Astrocyte (in vitro differentiated cells and primary cell): ENCODE measurements at regions not wholly inside any gene's neighbourhood (a gene's known extent, or its start where the extent isn't known, plus 50 kb on each side); places are given as distances from the start of the nearest gene placed in this dataset.
"Not testable (repeated sequence)": the region's sequence is repeated elsewhere in the genome, so short reads cannot be mapped to it uniquely, and the experiment has no call there.

ENCODE experiments used
- DNase-seq: peaks from one replicate; pipeline ENCODE4 v3.0.0-alpha.2; 2010; ENCODE audit warnings: low read depth
- FAIRE-seq: peaks from 2 replicates; lab custom pipeline; 2011; peaks lifted over from hg19 to GRCh38; lab: Jason Lieb, UNC
- H2AFZ ChIP-seq: 2 replicates; pipeline ENCODE4 v1.6.0; 2012; ENCODE audit warnings: low read depth, low read length, inconsistent platforms
- H3K27ac ChIP-seq: 2 replicates; pipeline ENCODE4 v1.5.1; 2011; ENCODE audit warnings: low read depth, low read length, inconsistent platforms
- H3K27me3 ChIP-seq: 2 replicates; pipeline ENCODE4 v1.6.0; 2011; ENCODE audit warnings: low read length, inconsistent platforms; ENCODE audit not compliant: insufficient read depth
- H3K36me3 ChIP-seq: 2 replicates; pipeline ENCODE4 v1.5.1; 2011; ENCODE audit warnings: low read length, inconsistent platforms; ENCODE audit not compliant: insufficient read depth
- H3K4me1 ChIP-seq: 2 replicates; pipeline ENCODE4 v1.5.1; 2011; ENCODE audit warnings: low read length, inconsistent platforms; ENCODE audit not compliant: insufficient read depth
- H3K4me2 ChIP-seq: 2 replicates; pipeline ENCODE4 v1.6.0; 2012; ENCODE audit warnings: low read length, inconsistent platforms
- H3K4me3 ChIP-seq: 2 replicates; pipeline ENCODE4 v1.5.1; 2011; ENCODE audit warnings: low read depth, mild to moderate bottlenecking, low read length, inconsistent platforms; ENCODE audit not compliant: insufficient read depth
- H3K79me2 ChIP-seq: 2 replicates; pipeline ENCODE4 v1.6.0; 2012; ENCODE audit warnings: mild to moderate bottlenecking, low read length, inconsistent platforms; ENCODE audit not compliant: insufficient read depth
- H3K9ac ChIP-seq: 2 replicates; pipeline ENCODE4 v1.6.0; 2012; ENCODE audit warnings: mild to moderate bottlenecking, low read length, inconsistent platforms
- H3K9me3 ChIP-seq: 2 replicates; pipeline ENCODE4 v1.5.1; 2012; ENCODE audit warnings: low read depth, mild to moderate bottlenecking, low read length, inconsistent platforms; ENCODE audit not compliant: insufficient read depth
- H4K20me1 ChIP-seq: 2 replicates; pipeline ENCODE4 v1.6.0; 2012; ENCODE audit warnings: low read length, inconsistent platforms; ENCODE audit not compliant: insufficient read depth
- H3K27ac Mint-ChIP-seq: one replicate; pipeline ENCODE4 v1.8.0; 2021; ENCODE audit warnings: mild to moderate bottlenecking, mixed read lengths; ENCODE audit not compliant: unreplicated experiment
- H3K27me3 Mint-ChIP-seq: one replicate; pipeline ENCODE4 v1.8.0; 2021; ENCODE audit warnings: low read depth, mixed read lengths; ENCODE audit not compliant: unreplicated experiment
- H3K36me3 Mint-ChIP-seq: one replicate; pipeline ENCODE4 v1.8.0; 2021; ENCODE audit warnings: low read depth, mixed read lengths; ENCODE audit not compliant: unreplicated experiment
- H3K4me1 Mint-ChIP-seq: one replicate; pipeline ENCODE4 v1.8.0; 2021; ENCODE audit warnings: low read depth, mixed read lengths; ENCODE audit not compliant: unreplicated experiment
- H3K4me3 Mint-ChIP-seq: one replicate; pipeline ENCODE4 v1.8.0; 2021; ENCODE audit warnings: mild to moderate bottlenecking, moderate library complexity, mixed read lengths; ENCODE audit not compliant: unreplicated experiment
- H3K9me3 Mint-ChIP-seq: one replicate; pipeline ENCODE4 v1.8.0; 2021; ENCODE audit warnings: mild to moderate bottlenecking, mixed read lengths; ENCODE audit not compliant: unreplicated experiment
- EZH2 ChIP-seq: IDR thresholded peaks from 2 replicates; pipeline ENCODE4 v1.6.1; 2012; ENCODE audit warnings: mild to moderate bottlenecking, low read length, inconsistent platforms; ENCODE audit not compliant: insufficient read depth
- TF ChIP-seq, protein P1 (sequence below): IDR thresholded peaks from 2 replicates; pipeline ENCODE4 v1.5.1; 2011; ENCODE audit warnings: low read depth, mild to moderate bottlenecking, inconsistent platforms, low read length, moderate library complexity; ENCODE audit not compliant: insufficient read depth

- no peak overlapping the region for H3K4me2 ChIP-seq
- H3K27me3 ChIP-seq: no peaks in the 10 kb centered on the region
- H3K9ac ChIP-seq: no peak overlapping the region
- H3K4me1 ChIP-seq: no peaks in the 10 kb centered on the region
- Mint-ChIP-seq H3K27ac (no peak overlapping the region), H3K4me3 (no peak overlapping the region), H3K27me3 (no peaks in the 10 kb centered on the region), H3K9me3 (no peaks in the 10 kb centered on the region), H3K4me1 (no peaks in the 10 kb centered on the region), H3K36me3 (no peaks in the 10 kb centered on the region)
- H3K9me3 ChIP-seq: no peaks in the 10 kb centered on the region
- H3K27ac ChIP-seq: no peak overlapping the region
- TF ChIP-seq EZH2: no peak
- TF ChIP-seq, protein P1, sequence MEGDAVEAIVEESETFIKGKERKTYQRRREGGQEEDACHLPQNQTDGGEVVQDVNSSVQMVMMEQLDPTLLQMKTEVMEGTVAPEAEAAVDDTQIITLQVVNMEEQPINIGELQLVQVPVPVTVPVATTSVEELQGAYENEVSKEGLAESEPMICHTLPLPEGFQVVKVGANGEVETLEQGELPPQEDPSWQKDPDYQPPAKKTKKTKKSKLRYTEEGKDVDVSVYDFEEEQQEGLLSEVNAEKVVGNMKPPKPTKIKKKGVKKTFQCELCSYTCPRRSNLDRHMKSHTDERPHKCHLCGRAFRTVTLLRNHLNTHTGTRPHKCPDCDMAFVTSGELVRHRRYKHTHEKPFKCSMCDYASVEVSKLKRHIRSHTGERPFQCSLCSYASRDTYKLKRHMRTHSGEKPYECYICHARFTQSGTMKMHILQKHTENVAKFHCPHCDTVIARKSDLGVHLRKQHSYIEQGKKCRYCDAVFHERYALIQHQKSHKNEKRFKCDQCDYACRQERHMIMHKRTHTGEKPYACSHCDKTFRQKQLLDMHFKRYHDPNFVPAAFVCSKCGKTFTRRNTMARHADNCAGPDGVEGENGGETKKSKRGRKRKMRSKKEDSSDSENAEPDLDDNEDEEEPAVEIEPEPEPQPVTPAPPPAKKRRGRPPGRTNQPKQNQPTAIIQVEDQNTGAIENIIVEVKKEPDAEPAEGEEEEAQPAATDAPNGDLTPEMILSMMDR: no peak
- no peaks in the 10 kb centered on the region for H4K20me1 ChIP-seq
- H2AFZ ChIP-seq: no peak overlapping the region
- H3K79me2 ChIP-seq: no peaks in the 10 kb centered on the region
- H3K4me3 ChIP-seq: no peak overlapping the region
- no peak for FAIRE-seq
- DNase-seq: no peak
- H3K36me3 ChIP-seq: no peaks in the 10 kb centered on the region
These were observed 55.1 kb upstream of the F9 start for GRCh38 chrX:139475432-139475831.

- not testable (repeated sequence) for H2AFZ ChIP-seq, FAIRE-seq, H4K20me1 ChIP-seq, H3K27ac ChIP-seq, H3K9ac ChIP-seq, DNase-seq, H3K4me1 ChIP-seq, H3K27ac Mint-ChIP-seq, H3K9me3 ChIP-seq, H3K4me2 ChIP-seq, H3K27me3 Mint-ChIP-seq, H3K36me3 ChIP-seq, H3K36me3 Mint-ChIP-seq, H3K4me3 ChIP-seq, H3K9me3 Mint-ChIP-seq, H3K27me3 ChIP-seq, H3K4me3 Mint-ChIP-seq, H3K79me2 ChIP-seq, H3K4me1 Mint-ChIP-seq
These were observed 68.6 kb upstream of the F9 start for GRCh38 chrX:139461945-139462344.

GRCh38 chrX:139454743-139455142 is 75.8 kb upstream of the F9 start:
- no peaks in the 10 kb centered on the region for H3K9me3 Mint-ChIP-seq
- H3K27me3 Mint-ChIP-seq: no peaks in the 10 kb centered on the region
- no peaks in the 10 kb centered on the region for H3K4me1 Mint-ChIP-seq
- no peak for TF ChIP-seq EZH2
- TF ChIP-seq, protein P1: no peak
- no peaks in the 10 kb centered on the region for H3K36me3 Mint-ChIP-seq
- Histone ChIP-seq H3K4me1 (no peaks in the 10 kb centered on the region), H3K27ac (no peak overlapping the region), H3K27me3 (no peaks in the 10 kb centered on the region), H3K9ac (no peak overlapping the region), H3K4me3 (no peak overlapping the region), H3K9me3 (no peaks in the 10 kb centered on the region), H2AFZ (no peak overlapping the region), H3K79me2 (no peaks in the 10 kb centered on the region), H4K20me1 (no peaks in the 10 kb centered on the region), H3K36me3 (no peaks in the 10 kb centered on the region), H3K4me2 (no peak overlapping the region)
- no peak for DNase-seq
- no peak overlapping the region for H3K4me3 Mint-ChIP-seq
- peak; percentile 97 for FAIRE-seq
- no peak overlapping the region for H3K27ac Mint-ChIP-seq
